Vagina (tissue), 2 donors: ENCODE measurements at regions not wholly inside any gene's neighbourhood (a gene's known extent, or its start where the extent isn't known, plus 50 kb on each side); places are given as distances from the start of the nearest gene placed in this dataset. TPM values are rescaled to one million over a fixed set of nuclear protein-coding genes. Genes with fewer than 3 reads are reported as not detected.

Experiments
- DNase-seq, 2 donors: peaks; one replicate each; pipeline ENCODE4 v3.0.0-alpha.2; 2017; ENCODE audit errors: extremely low spot score in 2 of 2
- H3K27ac ChIP-seq: fragments of 200-600 bp; sonication (generic); one replicate; pipeline ENCODE4 v1.5.1; 2019
- H3K27me3 ChIP-seq: fragments of 200-600 bp; sonication (generic); one replicate; pipeline ENCODE4 v1.5.1; 2019
- H3K36me3 ChIP-seq, 2 donors: fragments of 200-600 bp; sonication (generic); one replicate each; pipeline ENCODE4 v1.5.1; 2017 to 2019
- H3K4me1 ChIP-seq: fragments of 200-600 bp; sonication (generic); one replicate; pipeline ENCODE4 v1.5.1; 2019
- H3K4me3 ChIP-seq, 2 donors: fragments of 200-600 bp; sonication (generic); 1 replicate in 1 of 2; 2 replicates in 1 of 2; pipeline ENCODE4 v1.5.1; 2016 to 2019
- H3K9me3 ChIP-seq: fragments of 200-600 bp; sonication (generic); one replicate; pipeline ENCODE4 v1.5.1; 2019
- CTCF ChIP-seq, 3 experiments: fragments of 450-650 bp in 2 of 3; fragments of 200-600 bp in 1 of 3; sonication (generic) in 1 of 3; IDR thresholded peaks; one replicate each; pipeline ENCODE4 v1.5.1; 2017 to 2019; ENCODE audit warnings: antibody characterized with exemption in 3 of 3, mild to moderate bottlenecking in 2 of 3, moderate library complexity in 2 of 3
- POLR2A ChIP-seq, 2 donors: fragments of 450-650 bp; IDR thresholded peaks; one replicate each; pipeline ENCODE4 v1.6.1; 2017; ENCODE audit warnings: antibody characterized with exemption in 2 of 2, mild to moderate bottlenecking in 2 of 2, moderate library complexity in 2 of 2
- POLR2AphosphoS5 ChIP-seq, 2 donors: sonication (generic); formaldehyde crosslinking; IDR thresholded peaks; one replicate each; pipeline ENCODE4 v1.9.0; 2017; ENCODE audit warnings: antibody characterized with exemption in 2 of 2, mild to moderate bottlenecking in 2 of 2, low read depth in 1 of 2; ENCODE audit not compliant: insufficient read depth in 1 of 2
- intact Hi-C: fragments of 100-400 bp; cut with DNase I; formaldehyde crosslinking; loops from one replicate; pipeline ENCODE4 v1.15.1; 2023
- small RNA-seq: library from RNA; depleted of rRNA; stranded (forward); fragments of <200 nt; gene quantifications from one replicate; pipeline ENCODE3, GENCODE V24; 2016

DNA sequence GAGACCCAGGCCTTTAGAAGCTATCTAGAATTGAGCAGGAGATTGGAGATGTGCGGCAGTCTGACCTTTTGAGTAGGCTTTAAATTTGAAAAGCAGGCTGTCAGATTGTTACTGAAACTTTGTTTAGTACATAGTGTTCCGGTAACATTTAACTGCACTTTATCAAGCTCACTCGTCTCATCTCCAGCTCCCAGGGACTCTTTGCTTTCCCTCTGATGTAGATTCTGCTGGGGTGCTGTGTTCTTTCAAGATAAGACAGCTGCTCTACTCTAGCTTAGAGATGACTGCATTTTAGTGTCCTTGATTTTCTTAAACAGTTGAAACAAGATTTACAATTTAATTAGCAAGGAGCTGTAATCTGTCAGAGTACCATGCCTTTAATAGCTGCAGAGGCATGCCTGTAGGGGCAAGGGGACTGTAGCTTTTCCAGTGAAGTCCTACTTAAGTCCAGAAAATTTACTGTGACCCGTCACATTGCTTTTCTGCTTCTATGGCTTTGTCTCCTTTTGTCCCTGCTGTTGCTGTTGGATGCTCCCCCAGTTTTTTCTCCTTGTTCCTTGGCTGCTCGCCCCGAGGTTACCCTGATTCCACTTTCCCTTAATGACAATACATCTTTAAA lies 56.4 kb upstream of the MTPN start:
- no peak overlapping the region for H3K4me3 ChIP-seq
- intact Hi-C loops = no loop called here
- DNase-seq = no peak

DNA sequence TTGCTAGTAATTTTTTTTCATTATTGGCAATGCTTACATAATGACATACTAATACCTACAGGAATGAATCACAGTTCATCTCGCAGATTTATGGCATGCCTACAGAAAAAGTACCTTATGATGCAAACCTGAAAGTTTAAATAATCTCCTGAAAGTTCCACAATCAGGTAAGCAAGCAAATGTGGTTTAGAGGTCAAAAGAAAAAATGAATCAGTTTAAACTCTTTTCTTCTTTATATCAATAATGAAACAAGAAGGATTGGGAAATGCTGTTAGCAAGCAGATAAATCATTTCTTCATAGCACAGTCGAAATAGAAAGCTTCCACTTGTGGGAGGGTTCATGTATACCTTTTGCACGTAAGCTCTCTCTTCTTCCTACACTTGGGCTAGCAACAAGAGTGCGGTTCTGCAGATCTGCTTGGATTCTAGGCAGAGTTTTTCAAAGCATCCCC lies 53.7 kb upstream of the MTPN start:
- intact Hi-C loops = no loop called here
- TF ChIP-seq POLR2A (IDR thresholded peaks at IDR 0.05) = no peak
- TF ChIP-seq POLR2AphosphoS5 (IDR thresholded peaks at IDR 0.05; ENCODE audit: insufficient read depth in 1 of 2, low read depth in 1 of 2) = no peak
- TF ChIP-seq CTCF (IDR thresholded peaks at IDR 0.05) = no peak
- no peaks in the 10 kb centered on the region for H3K36me3 ChIP-seq
- no peaks in the 10 kb centered on the region for H3K4me1 ChIP-seq
- no peak overlapping the region for H3K27ac ChIP-seq
- no peak for DNase-seq
- H3K27me3 ChIP-seq = no peaks in the 10 kb centered on the region
- no peaks in the 10 kb centered on the region for H3K9me3 ChIP-seq
- H3K4me3 ChIP-seq = no peak overlapping the region

More for the DNA sequence above, 56.4 kb upstream of the MTPN start:
- H3K36me3 ChIP-seq = no peaks in the 10 kb centered on the region
- no peaks in the 10 kb centered on the region for H3K9me3 ChIP-seq
- H3K27ac ChIP-seq = peak overlapping the region; percentile 3
- no peaks in the 10 kb centered on the region for H3K27me3 ChIP-seq
- no peaks in the 10 kb centered on the region for H3K4me1 ChIP-seq
- TF ChIP-seq POLR2AphosphoS5 (IDR thresholded peaks at IDR 0.05; ENCODE audit: insufficient read depth in 1 of 2, low read depth in 1 of 2) = no peak
- no peak for TF ChIP-seq CTCF (IDR thresholded peaks at IDR 0.05)
- TF ChIP-seq POLR2A (IDR thresholded peaks at IDR 0.05) = no peak

GRCh38 chr7:136030330-136030729 lies 53.2 kb upstream of the MTPN start:
- Histone ChIP-seq H3K9me3 (no peaks in the 10 kb centered on the region), H3K27me3 (no peaks in the 10 kb centered on the region), H3K36me3 (no peaks in the 10 kb centered on the region), H3K4me1 (no peaks in the 10 kb centered on the region), H3K27ac (no peak overlapping the region), H3K4me3 (no peak overlapping the region)
- DNase-seq = no peak
- intact Hi-C loops = no loop called here
- TF ChIP-seq CTCF (IDR thresholded peaks at IDR 0.05) (no peak), POLR2AphosphoS5 (IDR thresholded peaks at IDR 0.05; ENCODE audit: insufficient read depth in 1 of 2, low read depth in 1 of 2) (no peak), POLR2A (IDR thresholded peaks at IDR 0.05) (no peak)

DNA sequence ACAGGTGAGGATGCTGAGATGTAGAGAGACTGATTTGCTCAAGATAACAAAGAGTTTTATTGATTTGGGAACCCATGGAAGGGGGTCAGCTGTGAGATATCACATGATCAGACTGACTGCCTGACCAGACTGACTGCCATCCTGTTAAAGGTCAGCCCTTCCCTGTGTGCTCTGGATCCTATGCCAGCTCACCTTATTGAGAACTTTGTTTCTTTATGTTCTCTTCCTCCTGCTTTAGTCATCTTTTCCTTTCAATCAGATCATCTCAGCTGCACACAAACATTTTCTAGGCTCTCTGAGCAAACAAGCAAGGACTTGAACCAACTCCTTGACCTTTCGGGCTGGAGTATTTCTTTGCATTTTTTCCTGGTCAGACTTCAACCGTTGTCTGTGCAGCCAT lies 50.0 kb upstream of the MTPN start:
- Histone ChIP-seq H3K9me3 (no peaks in the 10 kb centered on the region), H3K27me3 (no peaks in the 10 kb centered on the region), H3K36me3 (no peaks in the 10 kb centered on the region), H3K27ac (no peak overlapping the region), H3K4me1 (no peaks in the 10 kb centered on the region), H3K4me3 (no peak overlapping the region)
- no peak for TF ChIP-seq CTCF (IDR thresholded peaks at IDR 0.05)
- no peak for TF ChIP-seq POLR2A (IDR thresholded peaks at IDR 0.05)
- TF ChIP-seq POLR2AphosphoS5 (IDR thresholded peaks at IDR 0.05; ENCODE audit: insufficient read depth in 1 of 2, low read depth in 1 of 2) = no peak
- intact Hi-C loops = no loop called here
- no peak for DNase-seq

Small RNA genes in the stretch of these regions (small RNA-seq; reads per million reads assigned to genes)
- gene RF00019 = not detected
